Vagina (tissue), 2 donors: ENCODE measurements at regions not wholly inside any gene's neighbourhood (a gene's known extent, or its start where the extent isn't known, plus 50 kb on each side); places are given as distances from the start of the nearest gene placed in this dataset.

Source experiments
- CTCF ChIP-seq, 3 experiments: fragments of 450-650 bp in 2 of 3; fragments of 200-600 bp in 1 of 3; sonication (generic) in 1 of 3; IDR thresholded peaks; one replicate each; pipeline ENCODE4 v1.5.1; 2017 to 2019; ENCODE audit warnings: antibody characterized with exemption in 3 of 3, mild to moderate bottlenecking in 2 of 3, moderate library complexity in 2 of 3
- POLR2A ChIP-seq, 2 donors: fragments of 450-650 bp; IDR thresholded peaks; one replicate each; pipeline ENCODE4 v1.6.1; 2017; ENCODE audit warnings: antibody characterized with exemption in 2 of 2, mild to moderate bottlenecking in 2 of 2, moderate library complexity in 2 of 2

GRCh38 chr9:27848315-27848714, 275.0 kb upstream of the C9orf72 start:
- TF ChIP-seq CTCF (IDR thresholded peaks at IDR 0.05): no peak
- TF ChIP-seq POLR2A (IDR thresholded peaks at IDR 0.05): no peak
